ENCODE measurements at regions not wholly inside any gene's neighbourhood (a gene's known extent, or its start where the extent isn't known, plus 50 kb on each side); places are given as distances from the start of the nearest gene placed in this dataset.

- H2BK15ac ChIP-seq (ENCODE audit: low read length) = no peak overlapping the region
- H3K36me3 ChIP-seq (replicated peaks in 1 of 2; ENCODE audit: control insufficient read depth in 2 of 2, insufficient read depth in 2 of 2, low read length in 2 of 2) = no peaks in the 10 kb centered on the region
- no peak overlapping the region for H2BK5ac ChIP-seq (ENCODE audit: low read length)
- H3K14ac ChIP-seq (ENCODE audit: low read length) = no peak overlapping the region
- no peak overlapping the region for H2AFZ ChIP-seq (ENCODE audit: low read length)
- no peak overlapping the region for H4K91ac ChIP-seq (ENCODE audit: low read depth, low read length, poor library complexity)
- no peak overlapping the region for H3K18ac ChIP-seq (ENCODE audit: low read length)
- H4K8ac ChIP-seq (ENCODE audit: low read depth, low read length) = no peak overlapping the region
- no peaks in the 10 kb centered on the region for H3K79me1 ChIP-seq (ENCODE audit: low read depth, low read length)
- no CpG with 5 or more reads among the region's 3 CpGs for WGBS, 2 donors (ENCODE audit: extremely low coverage in 2 of 2, insufficient read length in 2 of 2, insufficient replicate concordance in 1 of 2)
- no peak for DNase-seq (ENCODE audit: low spot score)
- H3K9me3 ChIP-seq (replicated peaks in 1 of 2; ENCODE audit: control insufficient read depth in 2 of 2, insufficient read depth in 1 of 2, low read depth in 1 of 2, low read length in 2 of 2) = peaks cover 0 to 2% of the 10 kb centered on the region in 2 donors
- no peaks in the 10 kb centered on the region for H3K27me3 ChIP-seq (ENCODE audit: control insufficient read depth in 3 of 3, insufficient read depth in 3 of 3, low read depth in 1 of 3, low read length in 3 of 3)
- no peak overlapping the region for H2AK5ac ChIP-seq (ENCODE audit: low read depth, low read length)
- no peak overlapping the region for H3K4me2 ChIP-seq (ENCODE audit: insufficient read depth, low read length, poor library complexity, severe bottlenecking)
- no peak overlapping the region for H3K27ac ChIP-seq (replicated peaks; ENCODE audit: low read length)
- H3K4me3 ChIP-seq (ENCODE audit: low read length in 2 of 2) = no peak overlapping the region
- no peak overlapping the region for H2BK12ac ChIP-seq (ENCODE audit: low read length)
- H3K23ac ChIP-seq (ENCODE audit: low read depth, low read length, poor library complexity) = no peak overlapping the region
- H3K9ac ChIP-seq (ENCODE audit: low read depth, low read length, poor library complexity) = no peak overlapping the region
- H3K4ac ChIP-seq (ENCODE audit: low read length) = no peak overlapping the region
- no peak overlapping the region for H2BK120ac ChIP-seq (ENCODE audit: low read depth, low read length)
- peaks cover 0 to 3% of the 10 kb centered on the region in 2 donors for H3K4me1 ChIP-seq (ENCODE audit: control insufficient read depth in 2 of 2, insufficient read depth in 1 of 2, low read depth in 1 of 2, low read length in 2 of 2)
These were observed 260.5 kb downstream of the PTBP2 start for GRCh38 chr1:96982118-96982517.

GRCh38 chr1:96983866-96984265, 262.3 kb downstream of the PTBP2 start:
- Histone ChIP-seq H3K23ac (ENCODE audit: low read depth, low read length, poor library complexity) (no peak overlapping the region), H4K8ac (ENCODE audit: low read depth, low read length) (no peak overlapping the region), H3K18ac (ENCODE audit: low read length) (no peak overlapping the region), H3K79me1 (ENCODE audit: low read depth, low read length) (no peaks in the 10 kb centered on the region), H2BK15ac (ENCODE audit: low read length) (no peak overlapping the region), H3K9me3 (replicated peaks in 1 of 2; ENCODE audit: control insufficient read depth in 2 of 2, insufficient read depth in 1 of 2, low read depth in 1 of 2, low read length in 2 of 2) (peaks cover 0 to 2% of the 10 kb centered on the region in 2 donors), H3K4me3 (ENCODE audit: low read length in 2 of 2) (no peak overlapping the region), H4K91ac (ENCODE audit: low read depth, low read length, poor library complexity) (no peak overlapping the region), H2AFZ (ENCODE audit: low read length) (no peak overlapping the region), H3K4me2 (ENCODE audit: insufficient read depth, low read length, poor library complexity, severe bottlenecking) (no peak overlapping the region), H3K9ac (ENCODE audit: low read depth, low read length, poor library complexity) (no peak overlapping the region), H3K14ac (ENCODE audit: low read length) (no peak overlapping the region), H2BK5ac (ENCODE audit: low read length) (no peak overlapping the region), H3K27ac (replicated peaks; ENCODE audit: low read length) (no peak overlapping the region), H2AK5ac (ENCODE audit: low read depth, low read length) (no peak overlapping the region), H3K4me1 (ENCODE audit: control insufficient read depth in 2 of 2, insufficient read depth in 1 of 2, low read depth in 1 of 2, low read length in 2 of 2) (peaks cover 0 to 3% of the 10 kb centered on the region in 2 donors), H2BK120ac (ENCODE audit: low read depth, low read length) (no peak overlapping the region), H2BK12ac (ENCODE audit: low read length) (no peak overlapping the region), H3K27me3 (ENCODE audit: control insufficient read depth in 3 of 3, insufficient read depth in 3 of 3, low read depth in 1 of 3, low read length in 3 of 3) (no peaks in the 10 kb centered on the region), H3K36me3 (replicated peaks in 1 of 2; ENCODE audit: control insufficient read depth in 2 of 2, insufficient read depth in 2 of 2, low read length in 2 of 2) (no peaks in the 10 kb centered on the region), H3K4ac (ENCODE audit: low read length) (no peak overlapping the region)
- WGBS, 2 donors (ENCODE audit: extremely low coverage in 2 of 2, insufficient read length in 2 of 2, insufficient replicate concordance in 1 of 2) = no CpG with 5 or more reads among the region's 8 CpGs
- no peak for DNase-seq (ENCODE audit: low spot score)

- H3K4me3 ChIP-seq (ENCODE audit: low read length in 2 of 2) = no peak overlapping the region
- DNase-seq (ENCODE audit: low spot score) = no peak
- no peak overlapping the region for H3K23ac ChIP-seq (ENCODE audit: low read depth, low read length, poor library complexity)
- no peak overlapping the region for H4K91ac ChIP-seq (ENCODE audit: low read depth, low read length, poor library complexity)
- no peak overlapping the region for H4K8ac ChIP-seq (ENCODE audit: low read depth, low read length)
- peaks cover 0 to 7% of the 10 kb centered on the region in 2 donors for H3K4me1 ChIP-seq (ENCODE audit: control insufficient read depth in 2 of 2, insufficient read depth in 1 of 2, low read depth in 1 of 2, low read length in 2 of 2)
- no peak overlapping the region for H2BK12ac ChIP-seq (ENCODE audit: low read length)
- no peak overlapping the region for H3K27ac ChIP-seq (replicated peaks; ENCODE audit: low read length)
- no peak overlapping the region for H2BK15ac ChIP-seq (ENCODE audit: low read length)
- H2BK5ac ChIP-seq (ENCODE audit: low read length) = no peak overlapping the region
- H3K4me2 ChIP-seq (ENCODE audit: insufficient read depth, low read length, poor library complexity, severe bottlenecking) = no peak overlapping the region
- no peak overlapping the region for H3K14ac ChIP-seq (ENCODE audit: low read length)
- no peak overlapping the region for H2AK5ac ChIP-seq (ENCODE audit: low read depth, low read length)
- no CpG with 5 or more reads among the region's 5 CpGs for WGBS, 2 donors (ENCODE audit: extremely low coverage in 2 of 2, insufficient read length in 2 of 2, insufficient replicate concordance in 1 of 2)
- no peak overlapping the region for H2BK120ac ChIP-seq (ENCODE audit: low read depth, low read length)
- no peak overlapping the region for H3K4ac ChIP-seq (ENCODE audit: low read length)
- no peaks in the 10 kb centered on the region for H3K79me1 ChIP-seq (ENCODE audit: low read depth, low read length)
- H3K36me3 ChIP-seq (replicated peaks in 1 of 2; ENCODE audit: control insufficient read depth in 2 of 2, insufficient read depth in 2 of 2, low read length in 2 of 2) = no peaks in the 10 kb centered on the region
- H3K9ac ChIP-seq (ENCODE audit: low read depth, low read length, poor library complexity) = no peak overlapping the region
- no peak overlapping the region for H3K18ac ChIP-seq (ENCODE audit: low read length)
- no peaks in the 10 kb centered on the region for H3K27me3 ChIP-seq (ENCODE audit: control insufficient read depth in 3 of 3, insufficient read depth in 3 of 3, low read depth in 1 of 3, low read length in 3 of 3)
- peaks cover 0 to 2% of the 10 kb centered on the region in 2 donors for H3K9me3 ChIP-seq (replicated peaks in 1 of 2; ENCODE audit: control insufficient read depth in 2 of 2, insufficient read depth in 1 of 2, low read depth in 1 of 2, low read length in 2 of 2)
- no peak overlapping the region for H2AFZ ChIP-seq (ENCODE audit: low read length)
These were observed 265.7 kb downstream of the PTBP2 start for GRCh38 chr1:96987186-96987703.

GRCh38 chr1:96989302-96989701, 267.7 kb downstream of the PTBP2 start:
- Histone ChIP-seq H2AK5ac (ENCODE audit: low read depth, low read length) (no peak overlapping the region), H2BK5ac (ENCODE audit: low read length) (no peak overlapping the region), H3K36me3 (replicated peaks in 1 of 2; ENCODE audit: control insufficient read depth in 2 of 2, insufficient read depth in 2 of 2, low read length in 2 of 2) (no peaks in the 10 kb centered on the region), H3K23ac (ENCODE audit: low read depth, low read length, poor library complexity) (no peak overlapping the region), H3K9me3 (replicated peaks in 1 of 2; ENCODE audit: control insufficient read depth in 2 of 2, insufficient read depth in 1 of 2, low read depth in 1 of 2, low read length in 2 of 2) (peaks cover 0 to 2% of the 10 kb centered on the region in 2 donors), H3K4ac (ENCODE audit: low read length) (no peak overlapping the region), H3K9ac (ENCODE audit: low read depth, low read length, poor library complexity) (no peak overlapping the region), H3K27ac (replicated peaks; ENCODE audit: low read length) (peak overlapping the region; percentile 11), H2BK15ac (ENCODE audit: low read length) (no peak overlapping the region), H3K79me1 (ENCODE audit: low read depth, low read length) (no peaks in the 10 kb centered on the region), H2BK12ac (ENCODE audit: low read length) (no peak overlapping the region), H3K18ac (ENCODE audit: low read length) (no peak overlapping the region), H3K27me3 (ENCODE audit: control insufficient read depth in 3 of 3, insufficient read depth in 3 of 3, low read depth in 1 of 3, low read length in 3 of 3) (no peaks in the 10 kb centered on the region), H3K14ac (ENCODE audit: low read length) (no peak overlapping the region), H3K4me3 (ENCODE audit: low read length in 2 of 2) (no peak overlapping the region), H3K4me1 (ENCODE audit: control insufficient read depth in 2 of 2, insufficient read depth in 1 of 2, low read depth in 1 of 2, low read length in 2 of 2) (peaks cover 0 to 7% of the 10 kb centered on the region in 2 donors), H4K91ac (ENCODE audit: low read depth, low read length, poor library complexity) (no peak overlapping the region), H3K4me2 (ENCODE audit: insufficient read depth, low read length, poor library complexity, severe bottlenecking) (no peak overlapping the region), H4K8ac (ENCODE audit: low read depth, low read length) (no peak overlapping the region), H2BK120ac (ENCODE audit: low read depth, low read length) (no peak overlapping the region), H2AFZ (ENCODE audit: low read length) (peak overlapping the region; percentile 9)
- no CpG with 5 or more reads among the region's 2 CpGs for WGBS, 2 donors (ENCODE audit: extremely low coverage in 2 of 2, insufficient read length in 2 of 2, insufficient replicate concordance in 1 of 2)
- peak; percentile 9 for DNase-seq (ENCODE audit: low spot score)

All from neuronal stem cell (in vitro differentiated cells).